NCI-H1092 (cell line): ENCODE measurements at regions not wholly inside any gene's neighbourhood (a gene's known extent, or its start where the extent isn't known, plus 50 kb on each side); places are given as distances from the start of the nearest gene placed in this dataset.
"Not testable (repeated sequence)": the region's sequence is repeated elsewhere in the genome, so short reads cannot be mapped to it uniquely, and the experiment has no call there.

Source experiments
- DNase-seq: peaks from one replicate; lab custom pipeline; 2025; lab: John Stamatoyannopoulos, UW

DNA sequence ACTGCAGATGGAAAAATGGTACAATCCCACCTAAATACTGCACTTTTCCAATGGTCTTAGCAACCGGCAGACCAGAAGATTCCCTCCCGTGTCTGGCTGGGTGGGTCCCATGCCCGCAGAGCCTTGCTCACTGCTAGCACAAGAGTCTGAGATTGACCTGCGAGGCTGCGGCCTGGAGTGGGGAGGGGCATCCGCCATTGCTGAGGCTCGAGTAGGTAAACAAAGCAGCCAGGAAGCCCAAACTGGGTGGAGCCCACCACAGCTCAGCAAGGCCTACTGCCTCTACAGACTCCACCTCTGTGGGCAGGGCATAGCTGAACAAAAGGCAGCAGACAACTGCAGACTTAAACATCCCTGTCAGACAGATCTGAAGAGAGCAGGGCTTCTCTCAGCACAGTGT is 221.6 kb upstream of the CTNND2 start:
- no peak for DNase-seq

GRCh38 chr5:12119657-12120056 is 215.4 kb upstream of the CTNND2 start:
- no peak for DNase-seq

DNA sequence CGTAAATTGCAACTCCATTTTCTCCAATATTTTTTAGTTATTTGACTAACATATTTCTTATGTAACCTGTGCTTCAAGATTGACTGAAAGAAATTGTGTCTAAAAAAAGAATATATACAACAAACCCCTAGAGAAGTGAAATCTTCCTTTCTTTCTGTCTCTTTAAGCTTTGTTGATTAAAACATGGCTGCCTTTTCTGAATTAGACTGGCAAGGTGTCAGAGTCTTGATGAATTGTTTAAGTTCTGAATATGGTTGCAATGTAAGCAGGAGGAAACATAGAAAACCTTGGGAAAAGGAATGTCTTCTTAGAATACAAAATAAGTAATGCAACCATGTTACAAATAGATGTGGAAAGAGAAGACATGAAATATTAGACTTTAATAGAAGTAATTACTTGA is 209.8 kb upstream of the CTNND2 start:
- DNase-seq = no peak

- no peak for DNase-seq
Measured at GRCh38 chr5:12113062-12113461, 208.8 kb upstream of the CTNND2 start.

GRCh38 chr5:12111261-12111660 is 207.0 kb upstream of the CTNND2 start:
- no peak for DNase-seq

- DNase-seq = no peak
Measured at GRCh38 chr5:12110629-12111028, 206.4 kb upstream of the CTNND2 start.

GRCh38 chr5:12109075-12109688 is 204.9 kb upstream of the CTNND2 start:
- DNase-seq = no peak

DNA sequence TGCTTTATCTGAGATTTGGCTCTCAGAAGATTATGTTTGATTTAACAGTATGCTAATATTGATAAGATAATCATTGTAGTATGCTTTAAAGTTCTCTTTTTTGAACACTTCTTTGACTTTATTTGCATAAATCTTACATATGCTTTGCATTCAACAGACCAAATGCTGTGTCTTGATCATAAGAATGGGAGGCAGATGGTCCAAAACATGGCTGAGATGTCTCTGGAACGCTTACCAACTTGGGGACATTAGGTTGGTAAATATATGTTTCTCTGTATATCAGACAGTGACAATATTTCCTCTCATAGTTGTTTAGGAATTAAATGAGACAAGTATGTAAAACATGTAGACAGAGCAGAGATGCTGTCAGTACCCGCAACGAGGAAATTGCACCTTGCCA is 197.9 kb upstream of the CTNND2 start:
- no peak for DNase-seq

DNA sequence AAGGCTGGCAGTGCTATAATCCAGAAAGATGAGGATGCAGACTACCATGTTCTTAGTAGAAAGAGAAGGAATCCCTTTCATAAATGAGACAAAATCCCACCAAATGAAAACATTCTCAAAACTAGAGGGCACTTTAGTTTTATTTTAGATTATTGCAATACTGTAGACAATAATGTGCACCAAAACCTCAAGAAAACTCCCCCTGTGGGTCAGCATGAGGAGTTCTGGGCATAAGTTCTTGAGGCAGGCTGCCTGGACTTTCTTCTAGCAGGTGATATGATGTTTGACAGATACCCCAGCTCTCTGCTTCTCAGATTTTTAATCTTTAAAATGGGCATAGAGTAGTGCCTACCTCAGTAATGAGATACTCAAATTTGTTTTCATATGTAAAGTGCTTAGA is 196.3 kb upstream of the CTNND2 start:
- no peak for DNase-seq

DNA sequence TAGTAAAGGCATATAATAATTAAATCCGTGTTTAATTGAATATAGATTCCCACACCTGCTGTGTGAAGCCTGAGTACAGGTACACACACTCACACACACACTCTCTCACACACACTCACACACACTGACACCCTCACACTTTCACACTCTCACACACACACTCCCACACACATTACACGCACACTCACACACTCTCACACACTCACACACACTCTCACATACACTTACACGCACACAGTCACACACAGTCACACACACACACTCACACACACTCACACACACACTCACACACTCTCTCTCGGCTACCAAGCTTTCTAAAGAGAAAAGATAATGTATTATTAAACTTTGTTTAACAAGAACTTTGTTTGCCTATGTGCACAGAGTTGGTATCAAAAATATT is 195.1 kb upstream of the CTNND2 start:
- DNase-seq = no peak

DNA sequence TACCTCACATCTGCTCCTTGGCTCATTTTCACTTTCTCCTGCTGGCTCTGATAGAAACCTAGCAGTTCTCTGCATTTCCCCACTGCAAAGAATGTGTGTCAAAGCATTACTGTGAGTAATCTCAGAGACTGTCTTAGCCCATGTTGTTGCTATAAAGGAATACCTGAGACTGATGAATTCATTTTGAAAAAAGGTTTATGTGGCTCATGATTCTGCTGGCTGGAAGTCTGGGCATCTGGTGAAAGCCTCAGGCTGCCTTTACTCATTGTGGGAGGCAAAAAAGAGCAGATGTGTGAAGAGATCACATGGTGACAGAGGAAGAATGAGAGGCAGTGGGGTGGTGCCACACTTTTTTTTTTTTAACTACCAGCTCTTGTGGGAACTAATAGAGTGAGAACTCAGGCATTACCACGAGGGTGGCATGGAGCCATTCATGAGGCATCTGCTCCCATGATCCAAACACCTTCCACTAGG is 191.6 kb upstream of the CTNND2 start:
- no peak for DNase-seq

DNA sequence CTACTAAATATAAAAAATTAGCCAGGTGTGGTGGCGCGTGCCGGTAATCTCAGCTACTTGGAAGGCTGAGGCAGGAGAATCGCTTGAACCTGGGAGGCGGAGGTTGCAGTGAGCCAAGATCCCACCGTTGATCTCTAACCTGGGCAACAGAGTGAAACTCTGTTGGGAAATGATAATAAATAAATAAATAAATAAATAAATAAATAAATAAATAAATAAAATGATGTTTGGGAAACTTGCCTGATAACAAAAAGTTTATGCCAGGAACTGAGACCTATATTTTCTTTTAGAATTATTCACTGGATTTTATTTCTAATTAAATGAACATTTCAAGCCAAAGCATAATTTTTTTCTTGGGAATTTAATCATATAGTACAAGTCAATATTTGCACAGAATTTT is 189.3 kb upstream of the CTNND2 start:
- no peak for DNase-seq

- no peak for DNase-seq
Measured at GRCh38 chr5:12080761-12081160, 176.5 kb upstream of the CTNND2 start.

GRCh38 chr5:12078286-12078685 is 174.0 kb upstream of the CTNND2 start:
- not testable (repeated sequence) for DNase-seq

DNA sequence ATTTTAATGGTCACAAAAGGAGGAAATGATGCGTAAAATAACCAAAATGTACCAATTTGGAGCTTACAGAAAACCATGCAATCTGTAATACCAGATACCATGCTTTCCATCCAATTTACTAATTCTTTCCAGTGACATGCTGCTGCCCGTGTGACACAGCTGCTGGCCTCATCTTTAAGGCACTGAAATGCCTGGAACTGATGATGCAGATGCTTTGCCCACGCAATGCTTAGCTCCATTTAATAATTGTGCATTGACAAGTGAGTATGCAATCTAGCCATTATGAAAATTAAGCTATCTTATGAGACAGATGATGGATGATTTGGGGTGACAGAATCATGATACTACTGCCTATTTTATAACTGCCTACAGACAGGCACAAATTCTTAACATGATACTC is 169.2 kb upstream of the CTNND2 start:
- DNase-seq = no peak

GRCh38 chr5:12072441-12072840 is 168.2 kb upstream of the CTNND2 start:
- no peak for DNase-seq

GRCh38 chr5:12071455-12071854 is 167.2 kb upstream of the CTNND2 start:
- DNase-seq = no peak

DNA sequence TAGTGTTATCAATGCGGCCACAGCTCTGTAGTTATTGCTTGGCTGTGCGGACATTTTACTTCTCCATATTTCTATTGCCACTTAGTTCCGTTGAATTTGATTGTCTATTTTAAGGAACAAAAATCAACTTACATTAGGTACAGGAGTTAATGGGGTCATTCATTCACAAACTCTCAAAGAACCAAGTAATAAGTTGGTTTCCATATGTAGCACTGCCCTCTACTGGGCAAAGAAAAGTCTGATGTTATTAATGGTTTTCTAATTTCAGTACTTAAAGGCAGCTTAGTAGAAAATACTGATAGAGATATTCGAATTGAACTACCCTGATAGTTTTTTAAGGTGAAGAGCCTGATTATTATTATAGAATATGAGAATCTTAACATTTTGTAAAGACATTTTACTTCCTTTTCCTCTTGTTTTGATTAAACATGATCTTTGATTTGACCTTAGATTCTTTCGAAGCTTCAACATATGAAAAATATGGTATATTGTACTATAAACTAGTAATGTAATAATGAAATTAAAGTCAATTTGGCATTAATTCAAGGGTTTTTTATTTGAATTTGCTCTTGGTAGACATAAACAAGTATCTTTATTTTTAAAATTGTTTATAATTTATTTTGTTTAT is 119.5 kb upstream of the CTNND2 start:
- DNase-seq = no peak

DNA sequence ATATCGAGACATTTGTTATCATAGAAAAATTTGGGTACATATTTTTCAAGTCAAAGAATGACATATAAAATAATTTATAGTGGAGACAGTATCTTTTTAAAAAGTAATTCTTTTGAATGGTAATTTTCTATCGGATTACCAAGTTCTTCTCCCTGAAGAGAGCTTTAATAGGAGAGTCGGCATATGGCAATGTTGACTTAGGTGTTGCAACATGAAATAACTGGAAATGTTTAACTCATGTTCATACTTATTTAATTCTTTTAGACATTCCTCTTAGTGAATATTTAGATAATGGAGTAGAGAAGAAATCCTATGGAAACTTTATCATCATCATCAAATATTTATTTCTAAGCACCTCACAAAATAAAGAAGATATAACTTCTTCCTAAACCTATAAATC is 118.2 kb upstream of the CTNND2 start:
- no peak for DNase-seq

GRCh38 chr5:12019306-12019705 is 115.1 kb upstream of the CTNND2 start:
- no peak for DNase-seq

DNA sequence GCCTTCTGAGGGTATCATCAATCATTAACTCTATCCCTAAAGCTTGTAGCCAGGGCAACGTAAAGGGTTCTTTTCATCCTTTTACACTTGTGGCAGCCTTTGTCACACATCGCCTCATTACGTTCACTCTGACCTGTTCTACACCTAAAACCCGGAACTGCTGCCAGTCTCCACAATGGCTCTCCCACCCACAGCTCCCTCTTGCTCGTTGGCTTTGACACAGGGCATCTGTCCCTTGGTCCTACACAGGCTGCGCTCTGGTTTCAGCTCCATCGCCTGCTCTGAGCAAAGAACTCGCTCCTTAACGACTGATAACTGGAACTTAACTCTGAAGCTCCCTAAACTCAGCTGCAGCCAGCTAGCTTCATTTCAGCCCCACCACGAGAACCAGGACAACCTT is 112.8 kb upstream of the CTNND2 start:
- DNase-seq = no peak

GRCh38 chr5:12016159-12016746 is 112.0 kb upstream of the CTNND2 start:
- no peak for DNase-seq

- no peak for DNase-seq
Measured at GRCh38 chr5:12013351-12013750, 109.1 kb upstream of the CTNND2 start.

GRCh38 chr5:12003680-12004079 is 99.4 kb upstream of the CTNND2 start:
- DNase-seq = no peak
